ENCODE measurements at regions not wholly inside any gene's neighbourhood (a gene's known extent, or its start where the extent isn't known, plus 50 kb on each side); places are given as distances from the start of the nearest gene placed in this dataset.

DNA sequence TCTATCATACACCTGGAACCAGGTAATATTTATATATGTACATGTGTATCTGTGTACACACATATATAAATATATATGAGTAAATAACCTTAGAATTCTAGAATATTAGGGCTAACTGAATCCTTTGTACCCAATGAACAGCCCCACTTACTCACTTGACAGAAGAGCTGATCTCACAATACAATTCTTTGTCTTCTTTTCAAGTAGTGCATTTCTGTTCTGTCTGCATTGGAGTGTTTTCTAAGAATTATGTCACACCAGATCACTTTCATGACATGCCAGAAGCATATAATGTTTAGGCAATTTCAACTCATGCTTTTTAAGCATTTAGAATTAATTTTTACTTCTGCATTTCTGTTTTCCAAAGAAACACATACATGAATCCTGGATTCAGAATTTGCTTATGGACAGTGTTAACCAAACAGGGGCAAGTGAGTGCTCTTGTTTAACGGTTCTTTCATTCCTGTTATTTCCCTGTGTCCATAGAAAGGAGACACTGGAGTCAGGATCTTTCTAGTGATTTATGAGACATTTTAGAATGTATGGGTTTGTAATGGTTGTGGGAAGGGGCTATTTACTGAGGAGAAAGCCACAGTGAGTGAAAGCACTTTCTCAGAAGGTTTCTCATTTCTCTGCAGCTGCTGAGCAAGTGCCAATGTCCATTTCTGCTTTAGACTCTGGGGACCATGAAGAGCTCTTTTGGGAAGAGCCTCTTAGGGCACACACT lies 123.2 kb downstream of the RMI1 start:
- TF ChIP-seq, protein P1, sequence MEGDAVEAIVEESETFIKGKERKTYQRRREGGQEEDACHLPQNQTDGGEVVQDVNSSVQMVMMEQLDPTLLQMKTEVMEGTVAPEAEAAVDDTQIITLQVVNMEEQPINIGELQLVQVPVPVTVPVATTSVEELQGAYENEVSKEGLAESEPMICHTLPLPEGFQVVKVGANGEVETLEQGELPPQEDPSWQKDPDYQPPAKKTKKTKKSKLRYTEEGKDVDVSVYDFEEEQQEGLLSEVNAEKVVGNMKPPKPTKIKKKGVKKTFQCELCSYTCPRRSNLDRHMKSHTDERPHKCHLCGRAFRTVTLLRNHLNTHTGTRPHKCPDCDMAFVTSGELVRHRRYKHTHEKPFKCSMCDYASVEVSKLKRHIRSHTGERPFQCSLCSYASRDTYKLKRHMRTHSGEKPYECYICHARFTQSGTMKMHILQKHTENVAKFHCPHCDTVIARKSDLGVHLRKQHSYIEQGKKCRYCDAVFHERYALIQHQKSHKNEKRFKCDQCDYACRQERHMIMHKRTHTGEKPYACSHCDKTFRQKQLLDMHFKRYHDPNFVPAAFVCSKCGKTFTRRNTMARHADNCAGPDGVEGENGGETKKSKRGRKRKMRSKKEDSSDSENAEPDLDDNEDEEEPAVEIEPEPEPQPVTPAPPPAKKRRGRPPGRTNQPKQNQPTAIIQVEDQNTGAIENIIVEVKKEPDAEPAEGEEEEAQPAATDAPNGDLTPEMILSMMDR (IDR thresholded peaks at IDR 0.05; ENCODE audit: insufficient read depth, low read depth, low read length): no peak
- no peak overlapping the region for H3K4me3 ChIP-seq (ENCODE audit: low read depth, low read length)
- no peak for DNase-seq (ENCODE audit: low read depth)

DNA sequence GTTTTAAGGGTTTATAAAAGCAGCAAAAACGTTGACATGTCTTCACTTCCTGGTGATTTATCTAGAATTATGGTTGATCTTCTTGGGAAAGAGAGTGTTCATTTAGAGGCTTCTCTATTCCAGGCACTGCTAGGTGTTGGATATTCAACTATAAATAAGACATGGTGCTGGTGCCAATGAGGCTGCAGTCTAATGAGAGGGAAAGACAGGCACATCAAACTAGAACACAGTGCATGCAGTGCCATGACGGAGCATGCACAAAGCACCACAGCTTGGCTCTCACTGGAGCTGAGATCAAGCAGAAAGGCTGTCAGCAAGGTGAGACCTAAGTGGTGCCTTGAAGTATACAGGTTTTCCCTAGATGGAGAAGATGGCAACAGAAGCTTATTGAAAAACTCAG lies 126.5 kb downstream of the RMI1 start:
- H3K4me3 ChIP-seq (ENCODE audit: low read depth, low read length): no peak overlapping the region
- no peak for DNase-seq (ENCODE audit: low read depth)
- TF ChIP-seq, protein P1 (IDR thresholded peaks at IDR 0.05; ENCODE audit: insufficient read depth, low read depth, low read length): no peak

DNA sequence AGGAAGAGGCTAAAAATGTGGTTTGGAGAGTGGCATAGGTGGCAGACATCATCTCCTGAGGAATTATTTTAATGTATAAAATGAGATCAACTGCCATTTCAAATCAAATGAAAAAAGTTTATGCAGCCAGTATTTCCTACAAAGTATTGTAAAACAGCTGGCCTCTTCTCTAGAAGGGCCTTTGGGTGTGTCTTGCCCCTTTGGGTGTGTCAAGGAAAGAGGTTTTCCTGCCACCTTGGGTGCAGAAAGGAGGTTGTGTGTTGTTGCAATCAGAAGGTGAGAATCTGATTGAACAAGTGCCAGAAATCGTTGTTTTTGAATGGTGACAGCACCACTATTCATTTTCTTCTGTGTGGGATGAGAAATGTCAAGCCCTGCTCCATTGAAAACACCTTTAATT lies 127.4 kb downstream of the RMI1 start:
- H3K4me3 ChIP-seq (ENCODE audit: low read depth, low read length): no peak overlapping the region
- no peak for DNase-seq (ENCODE audit: low read depth)
- TF ChIP-seq, protein P1 (IDR thresholded peaks at IDR 0.05; ENCODE audit: insufficient read depth, low read depth, low read length): no peak

DNA sequence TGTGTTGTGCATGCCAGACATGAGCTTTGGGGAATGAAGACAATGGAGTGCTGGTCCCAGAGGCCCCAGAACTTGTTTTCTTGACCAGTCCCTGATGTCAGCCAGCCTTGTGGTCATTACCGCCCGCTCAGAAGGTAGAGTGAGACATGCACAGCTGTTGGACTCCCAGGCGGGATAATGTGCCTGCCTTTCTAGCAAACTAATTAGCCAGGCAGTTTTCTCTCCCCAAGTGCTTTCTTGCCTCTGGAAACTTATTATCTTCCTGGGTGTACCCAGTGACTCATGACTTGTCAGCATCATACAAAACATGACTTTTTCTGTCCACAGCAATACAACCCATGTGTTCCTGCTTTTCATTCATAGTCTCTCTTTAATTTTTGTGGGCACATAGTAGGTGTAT lies 131.1 kb downstream of the RMI1 start:
- DNase-seq (ENCODE audit: low read depth): no peak
- H3K4me3 ChIP-seq (ENCODE audit: low read depth, low read length): no peak overlapping the region
- TF ChIP-seq, protein P1 (IDR thresholded peaks at IDR 0.05; ENCODE audit: insufficient read depth, low read depth, low read length): no peak

DNA sequence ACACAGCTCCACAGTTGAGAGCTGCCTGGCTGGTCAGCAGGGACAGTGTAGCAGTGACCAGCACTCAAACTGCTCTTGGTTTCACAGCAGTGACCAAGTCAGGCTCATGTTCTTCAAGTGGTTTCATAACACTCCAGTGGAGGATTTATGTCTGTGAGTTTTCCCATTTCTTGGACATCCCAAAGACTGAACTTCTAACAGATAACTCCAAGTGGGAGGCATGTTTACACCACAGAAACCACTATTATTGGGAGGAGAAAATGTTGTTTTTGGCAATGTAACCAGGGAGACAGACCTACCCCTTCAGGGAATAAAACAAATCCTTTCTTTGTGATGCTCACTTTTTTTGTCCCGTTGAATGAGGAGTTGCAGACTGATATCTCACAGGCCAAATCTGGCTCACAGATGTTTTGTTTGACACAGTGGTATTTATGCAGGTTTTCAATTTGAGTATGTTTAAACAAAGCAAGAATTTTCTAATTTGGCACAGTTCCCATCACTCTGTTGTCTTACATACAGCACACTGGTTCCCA lies 141.5 kb downstream of the RMI1 start:
- TF ChIP-seq, protein P1 (IDR thresholded peaks at IDR 0.05; ENCODE audit: insufficient read depth, low read depth, low read length): no peak
- peak; percentile 90 for DNase-seq (ENCODE audit: low read depth)
- no peak overlapping the region for H3K4me3 ChIP-seq (ENCODE audit: low read depth, low read length)

DNA sequence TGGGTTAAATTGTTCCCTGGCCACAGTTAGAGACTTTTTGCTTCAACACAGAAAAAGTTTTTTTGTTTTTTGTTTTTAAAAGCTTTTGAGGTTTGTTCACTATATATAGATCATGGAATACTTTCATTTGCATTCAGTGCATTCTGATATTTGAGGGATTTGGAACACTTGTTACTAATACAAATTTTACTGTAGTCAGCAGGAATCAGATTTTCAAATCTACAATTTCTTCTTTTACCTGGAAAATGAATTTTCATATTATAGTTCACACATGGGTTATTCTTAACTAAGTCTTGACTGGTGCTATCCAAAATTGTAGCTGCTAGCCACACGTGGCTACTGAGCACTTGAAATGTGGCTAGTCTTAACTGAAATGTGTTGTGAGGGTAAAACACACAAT lies 142.0 kb downstream of the RMI1 start:
- no peak for DNase-seq (ENCODE audit: low read depth)
- TF ChIP-seq, protein P1 (IDR thresholded peaks at IDR 0.05; ENCODE audit: insufficient read depth, low read depth, low read length): no peak
- H3K4me3 ChIP-seq (ENCODE audit: low read depth, low read length): no peak overlapping the region
